OCI-LY7 (cell line): ENCODE measurements at regions not wholly inside any gene's neighbourhood (a gene's known extent, or its start where the extent isn't known, plus 50 kb on each side); places are given as distances from the start of the nearest gene placed in this dataset.
"Not testable (repeated sequence)": the region's sequence is repeated elsewhere in the genome, so short reads cannot be mapped to it uniquely, and the experiment has no call there.

Experiments used
- BruUV-seq: library from RNA; stranded (reverse); fragments of 400-500 nt; replicated peaks from 2 replicates; lab custom pipeline; 2021; lab: Mats Ljungman, UMichigan
- CTCF ChIA-PET: fragments of 300-600 bp; sonication (Branson Sonifier 250); formaldehyde crosslinking; loops from one replicate; lab custom pipeline; 2022; ENCODE audit warnings: antibody characterized with exemption; ENCODE audit not compliant: unreplicated experiment; lab: Charles Lee
- POLR2A ChIA-PET: fragments of 300-600 bp; sonication (Branson Sonifier 250); formaldehyde crosslinking; loops from one replicate; lab custom pipeline; 2022; ENCODE audit warnings: antibody characterized with exemption; lab: Charles Lee
- DNase-seq: peaks from one replicate; pipeline ENCODE4 v3.0.0-alpha.2; 2015; ENCODE audit warnings: low spot score
- H2AFZ ChIP-seq: fragments of 200-600 bp; sonication (generic), shearing (Covaris generic); 2 replicates; pipeline ENCODE4 v1.6.1; 2014; ENCODE audit warnings: mild to moderate bottlenecking, antibody characterized with exemption, low read length, moderate library complexity
- H3K27ac ChIP-seq: fragments of 200-600 bp; sonication (generic); 2 replicates; pipeline ENCODE4 v1.5.1; 2014; ENCODE audit warnings: mixed run types, low read depth, mild to moderate bottlenecking, moderate library complexity, low read length, inconsistent platforms; ENCODE audit not compliant: poor library complexity, severe bottlenecking
- H3K36me3 ChIP-seq: fragments of 200-600 bp; sonication (generic); 2 replicates; pipeline ENCODE4 v1.6.1; 2014; ENCODE audit warnings: mild to moderate bottlenecking, antibody characterized with exemption, low read length, moderate library complexity, mixed read lengths; ENCODE audit not compliant: insufficient read depth
- H3K4me1 ChIP-seq: fragments of 200-600 bp; sonication (generic); 2 replicates; pipeline ENCODE4 v1.5.1; 2014; ENCODE audit warnings: mild to moderate bottlenecking, low read length; ENCODE audit not compliant: insufficient read depth, poor library complexity, severe bottlenecking
- H3K4me2 ChIP-seq: fragments of 200-600 bp; sonication (generic); 2 replicates; pipeline ENCODE4 v1.6.1; 2014; ENCODE audit warnings: mild to moderate bottlenecking, low read length
- H3K4me3 ChIP-seq: fragments of 200-600 bp; sonication (generic); 2 replicates; pipeline ENCODE4 v1.5.1; 2014; ENCODE audit warnings: mild to moderate bottlenecking, low read depth, low read length; ENCODE audit not compliant: poor library complexity, severe bottlenecking
- H3K79me2 ChIP-seq: fragments of 200-600 bp; sonication (generic); 2 replicates; pipeline ENCODE4 v1.6.1; 2016; ENCODE audit warnings: low read depth, mild to moderate bottlenecking, low read length, moderate library complexity, mixed read lengths; ENCODE audit not compliant: insufficient read depth
- H3K9me2 ChIP-seq: fragments of 200-600 bp; sonication (generic); 2 replicates; pipeline ENCODE4 v1.6.1; 2016; ENCODE audit warnings: mild to moderate bottlenecking, low read length, mixed read lengths; ENCODE audit not compliant: insufficient read depth
- H3K9me3 ChIP-seq: fragments of 200-600 bp; sonication (generic); 2 replicates; pipeline ENCODE4 v1.6.1; 2014; ENCODE audit warnings: mild to moderate bottlenecking, mixed run types, low read length, mixed read lengths
- H4K20me1 ChIP-seq: fragments of 200-600 bp; sonication (generic); 2 replicates; pipeline ENCODE4 v1.6.1; 2014; ENCODE audit warnings: mild to moderate bottlenecking, antibody characterized with exemption, low read length, moderate library complexity, mixed read lengths; ENCODE audit not compliant: insufficient read depth
- EZH2phosphoT487 ChIP-seq: fragments of 200-600 bp; sonication (generic); IDR thresholded peaks from 2 replicates; pipeline ENCODE4 v1.6.1; 2018; ENCODE audit warnings: low read depth, borderline replicate concordance, mild to moderate bottlenecking, mixed run types, antibody characterized with exemption, low read length, moderate library complexity, mixed read lengths
- intact Hi-C: fragments of 100-400 bp; cut with micrococcal nuclease; formaldehyde crosslinking; loops from one replicate; pipeline ENCODE4 v1.10.0; 2022; ENCODE audit not compliant: unreplicated experiment
- TF ChIP-seq, protein P1 (sequence below): fragments of 200-600 bp; sonication (generic); conservative IDR thresholded peaks from 2 replicates; pipeline ENCODE4 v1.5.1; 2014; ENCODE audit warnings: mild to moderate bottlenecking, antibody characterized with exemption, low read length, moderate library complexity, mixed read lengths

DNA sequence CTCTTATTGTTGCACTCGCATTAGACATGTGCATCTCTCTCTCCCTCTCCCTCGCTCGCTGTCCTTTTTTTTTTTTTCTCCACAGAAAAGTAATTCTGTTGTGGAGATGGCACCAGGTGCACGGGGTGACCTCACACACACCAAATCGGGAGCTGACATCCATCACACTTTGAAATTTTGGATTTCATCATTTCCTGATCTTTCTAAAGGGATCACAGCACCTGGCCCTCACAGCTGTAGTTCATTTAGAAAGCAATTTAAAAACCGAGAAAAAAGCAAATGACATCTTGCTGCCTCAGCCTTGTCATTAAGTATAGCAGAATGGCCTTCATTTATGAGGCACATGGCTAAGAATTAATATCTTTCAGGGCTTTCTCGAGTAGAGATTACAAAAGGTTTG, 717.2 kb downstream of the RNF144A start:
- Histone ChIP-seq H3K4me1 (peaks cover 34% of the 10 kb centered on the region), H3K4me3 (no peak overlapping the region), H3K36me3 (no peaks in the 10 kb centered on the region), H3K4me2 (peak overlapping the region; percentile 23), H3K27ac (peak overlapping the region; percentile 62), H3K9me2 (no peaks in the 10 kb centered on the region), H3K79me2 (no peaks in the 10 kb centered on the region), H3K9me3 (no peaks in the 10 kb centered on the region), H4K20me1 (no peaks in the 10 kb centered on the region), H2AFZ (peak overlapping the region; percentile 44; the same call in 1 of the 2 replicates)
- no TSS peak for BruUV-seq
- peak; percentile 89 for DNase-seq
- TF ChIP-seq, protein P1, sequence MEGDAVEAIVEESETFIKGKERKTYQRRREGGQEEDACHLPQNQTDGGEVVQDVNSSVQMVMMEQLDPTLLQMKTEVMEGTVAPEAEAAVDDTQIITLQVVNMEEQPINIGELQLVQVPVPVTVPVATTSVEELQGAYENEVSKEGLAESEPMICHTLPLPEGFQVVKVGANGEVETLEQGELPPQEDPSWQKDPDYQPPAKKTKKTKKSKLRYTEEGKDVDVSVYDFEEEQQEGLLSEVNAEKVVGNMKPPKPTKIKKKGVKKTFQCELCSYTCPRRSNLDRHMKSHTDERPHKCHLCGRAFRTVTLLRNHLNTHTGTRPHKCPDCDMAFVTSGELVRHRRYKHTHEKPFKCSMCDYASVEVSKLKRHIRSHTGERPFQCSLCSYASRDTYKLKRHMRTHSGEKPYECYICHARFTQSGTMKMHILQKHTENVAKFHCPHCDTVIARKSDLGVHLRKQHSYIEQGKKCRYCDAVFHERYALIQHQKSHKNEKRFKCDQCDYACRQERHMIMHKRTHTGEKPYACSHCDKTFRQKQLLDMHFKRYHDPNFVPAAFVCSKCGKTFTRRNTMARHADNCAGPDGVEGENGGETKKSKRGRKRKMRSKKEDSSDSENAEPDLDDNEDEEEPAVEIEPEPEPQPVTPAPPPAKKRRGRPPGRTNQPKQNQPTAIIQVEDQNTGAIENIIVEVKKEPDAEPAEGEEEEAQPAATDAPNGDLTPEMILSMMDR = no peak
- no peak for TF ChIP-seq EZH2phosphoT487
- intact Hi-C loops = loop anchor here (1.0 to 10.0 kb wide), 8 partner anchors 9 to 1050 kb away; partner anchors contain the start of gene ID2
- POLR2A ChIA-PET = interaction anchor here (0.7 to 5.8 kb wide), 4 partner anchors 9 to 234 kb away, joined by 3 to 41 read pairs (median 4); no protein-coding TSS in a partner anchor
- CTCF ChIA-PET = no interaction called here

DNA sequence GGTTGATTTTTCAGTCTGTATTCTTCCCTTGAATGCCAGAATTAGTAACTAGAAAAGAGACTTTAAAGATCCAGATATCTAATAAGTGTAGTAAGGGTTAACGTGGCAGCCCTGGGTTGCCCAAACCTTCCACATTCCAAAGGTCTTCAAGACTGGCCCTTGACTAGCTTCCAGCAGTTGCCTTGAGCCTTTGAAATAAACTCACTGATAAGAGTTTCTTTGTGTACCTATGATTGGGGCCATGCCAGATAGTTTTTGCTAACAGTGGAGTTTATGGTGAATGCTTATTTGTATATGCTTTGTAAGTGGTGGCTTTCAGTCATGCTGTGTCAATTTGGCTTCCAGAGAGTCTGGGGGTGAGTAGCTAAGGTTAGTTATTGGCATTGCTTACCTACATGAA, 722.3 kb downstream of the RNF144A start:
- CTCF ChIA-PET = no interaction called here
- peaks cover 17% of the 10 kb centered on the region for H3K9me3 ChIP-seq
- H3K36me3 ChIP-seq = no peaks in the 10 kb centered on the region; the same call in 1 of the 2 replicates
- peaks cover 13% of the 10 kb centered on the region for H3K4me1 ChIP-seq
- POLR2A ChIA-PET = interaction anchor here (0.6 kb wide), 1 partner anchor 220 kb away, joined by 3 read pairs; no protein-coding TSS in a partner anchor
- BruUV-seq = no TSS peak
- intact Hi-C loops = loop anchor here (10.0 kb wide), 3 partner anchors 885 to 1045 kb away; partner anchors contain the start of gene ID2
- H3K9me2 ChIP-seq = no peaks in the 10 kb centered on the region
- H3K4me2 ChIP-seq = no peak overlapping the region
- no peak for DNase-seq
- no peak overlapping the region for H2AFZ ChIP-seq
- H4K20me1 ChIP-seq = no peaks in the 10 kb centered on the region
- H3K79me2 ChIP-seq = no peaks in the 10 kb centered on the region
- H3K4me3 ChIP-seq = no peak overlapping the region
- H3K27ac ChIP-seq = no peak overlapping the region
- no peak for TF ChIP-seq EZH2phosphoT487
- TF ChIP-seq, protein P1 = no peak

DNA sequence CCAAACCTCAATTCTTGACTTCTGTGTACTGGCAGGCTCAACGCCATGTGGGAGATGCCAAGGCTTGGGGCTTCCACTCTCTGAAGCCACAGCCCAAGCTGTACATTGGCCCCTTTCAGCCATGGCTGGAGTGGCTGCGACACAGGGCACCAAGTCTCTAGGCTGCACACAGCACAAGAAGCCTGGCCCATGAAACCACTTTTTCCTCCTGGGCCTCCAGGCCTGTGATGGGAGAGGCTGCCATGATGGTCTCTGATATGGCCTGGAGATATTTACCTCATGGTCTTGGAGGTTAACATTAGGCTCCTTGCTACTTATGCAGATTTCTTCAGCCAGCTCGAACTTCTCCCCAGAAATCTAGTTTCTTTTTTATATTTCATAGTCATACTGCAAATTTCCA, 724.1 kb downstream of the RNF144A start:
- CTCF ChIA-PET, intact Hi-C loops, H3K27ac ChIP-seq, H3K36me3 ChIP-seq, H3K79me2 ChIP-seq, H3K4me1 ChIP-seq, H2AFZ ChIP-seq, H3K4me3 ChIP-seq, H3K4me2 ChIP-seq, DNase-seq, H4K20me1 ChIP-seq, H3K9me2 ChIP-seq, BruUV-seq: not testable (repeated sequence)
- peaks cover 17% of the 10 kb centered on the region for H3K9me3 ChIP-seq
- POLR2A ChIA-PET = interaction anchor here (1.0 to 1.1 kb wide), 2 partner anchors 15 to 20 kb away, joined by 3 to 5 read pairs; no protein-coding TSS in a partner anchor
